GM12865 (cell line): ENCODE measurements at regions not wholly inside any gene's neighbourhood (a gene's known extent, or its start where the extent isn't known, plus 50 kb on each side); places are given as distances from the start of the nearest gene placed in this dataset.

ENCODE experiments used
- DNase-seq: peaks from one replicate; pipeline ENCODE4 v3.0.0; 2010; ENCODE audit warnings: low read depth
- H3K4me3 ChIP-seq: 2 replicates; pipeline ENCODE4 v1.5.1; 2011; ENCODE audit warnings: mild to moderate bottlenecking, low read depth, low read length, control low read depth
- TF ChIP-seq, protein P1 (sequence below): IDR thresholded peaks from 2 replicates; pipeline ENCODE4 v1.5.1; 2011; ENCODE audit warnings: low read length, control low read depth, low read depth, inconsistent platforms; ENCODE audit not compliant: insufficient read depth; ENCODE audit errors: missing control alignments

DNA sequence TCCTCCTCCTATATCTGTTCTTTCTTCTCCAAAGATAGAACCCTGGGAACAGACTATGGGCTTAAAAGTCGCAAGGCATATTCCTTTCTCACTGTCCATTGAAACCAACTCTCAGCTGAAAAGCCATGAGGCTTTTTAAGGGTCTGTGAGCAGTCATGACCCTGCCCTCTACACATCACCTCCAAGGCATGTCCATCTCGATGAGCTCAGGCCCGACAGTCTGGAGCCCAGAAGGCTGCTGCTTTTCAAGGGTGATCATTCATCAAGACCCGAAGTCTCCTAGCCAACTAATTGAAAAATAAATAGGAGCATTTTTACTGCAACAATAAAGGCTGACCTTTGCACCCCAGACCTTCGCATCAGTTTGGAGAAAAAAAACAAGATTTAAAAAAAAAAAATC is 378.8 kb upstream of the NRSN1 start:
- H3K4me3 ChIP-seq, result no peak overlapping the region
- DNase-seq, result no peak
- TF ChIP-seq, protein P1, sequence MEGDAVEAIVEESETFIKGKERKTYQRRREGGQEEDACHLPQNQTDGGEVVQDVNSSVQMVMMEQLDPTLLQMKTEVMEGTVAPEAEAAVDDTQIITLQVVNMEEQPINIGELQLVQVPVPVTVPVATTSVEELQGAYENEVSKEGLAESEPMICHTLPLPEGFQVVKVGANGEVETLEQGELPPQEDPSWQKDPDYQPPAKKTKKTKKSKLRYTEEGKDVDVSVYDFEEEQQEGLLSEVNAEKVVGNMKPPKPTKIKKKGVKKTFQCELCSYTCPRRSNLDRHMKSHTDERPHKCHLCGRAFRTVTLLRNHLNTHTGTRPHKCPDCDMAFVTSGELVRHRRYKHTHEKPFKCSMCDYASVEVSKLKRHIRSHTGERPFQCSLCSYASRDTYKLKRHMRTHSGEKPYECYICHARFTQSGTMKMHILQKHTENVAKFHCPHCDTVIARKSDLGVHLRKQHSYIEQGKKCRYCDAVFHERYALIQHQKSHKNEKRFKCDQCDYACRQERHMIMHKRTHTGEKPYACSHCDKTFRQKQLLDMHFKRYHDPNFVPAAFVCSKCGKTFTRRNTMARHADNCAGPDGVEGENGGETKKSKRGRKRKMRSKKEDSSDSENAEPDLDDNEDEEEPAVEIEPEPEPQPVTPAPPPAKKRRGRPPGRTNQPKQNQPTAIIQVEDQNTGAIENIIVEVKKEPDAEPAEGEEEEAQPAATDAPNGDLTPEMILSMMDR, result no peak

DNA sequence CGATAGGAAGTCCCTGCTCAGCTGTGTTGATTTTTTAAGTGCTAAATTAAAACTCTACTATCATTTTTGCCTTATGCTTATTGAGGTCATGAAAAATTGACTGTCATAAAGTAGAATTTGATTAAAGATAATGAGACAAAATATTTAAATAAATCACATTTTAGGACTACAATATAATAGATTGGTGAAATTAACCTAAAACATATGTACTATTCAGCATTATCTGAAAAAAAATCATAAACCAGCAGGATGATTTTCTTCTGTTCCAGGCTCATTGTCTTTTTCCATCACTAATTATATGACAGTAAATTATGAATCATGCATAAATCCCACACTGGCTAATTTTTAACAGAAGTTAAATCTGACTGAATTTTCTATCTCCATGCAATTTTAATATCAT is 373.6 kb upstream of the NRSN1 start:
- H3K4me3 ChIP-seq, result no peak overlapping the region
- no peak for DNase-seq
- TF ChIP-seq, protein P1, result no peak

DNA sequence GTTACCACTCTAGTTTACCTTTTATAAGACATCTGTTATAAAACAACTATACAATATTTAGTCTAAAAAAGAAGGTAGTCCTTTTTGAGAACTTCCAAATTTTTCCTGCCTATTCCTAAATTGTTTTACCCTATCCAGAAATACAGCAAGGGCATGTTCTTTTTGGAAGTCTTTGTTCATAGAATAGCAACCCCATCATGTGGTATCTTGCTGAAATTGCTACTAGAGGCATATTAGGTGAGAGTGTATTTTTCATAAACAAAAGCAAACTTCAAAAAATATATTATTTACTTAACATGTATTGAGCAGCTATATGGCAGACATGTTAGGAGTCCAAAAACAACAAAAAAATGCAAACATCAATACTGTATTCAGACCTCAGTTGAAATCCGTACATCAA is 371.8 kb upstream of the NRSN1 start:
- DNase-seq, result no peak
- no peak overlapping the region for H3K4me3 ChIP-seq
- TF ChIP-seq, protein P1, result no peak

DNA sequence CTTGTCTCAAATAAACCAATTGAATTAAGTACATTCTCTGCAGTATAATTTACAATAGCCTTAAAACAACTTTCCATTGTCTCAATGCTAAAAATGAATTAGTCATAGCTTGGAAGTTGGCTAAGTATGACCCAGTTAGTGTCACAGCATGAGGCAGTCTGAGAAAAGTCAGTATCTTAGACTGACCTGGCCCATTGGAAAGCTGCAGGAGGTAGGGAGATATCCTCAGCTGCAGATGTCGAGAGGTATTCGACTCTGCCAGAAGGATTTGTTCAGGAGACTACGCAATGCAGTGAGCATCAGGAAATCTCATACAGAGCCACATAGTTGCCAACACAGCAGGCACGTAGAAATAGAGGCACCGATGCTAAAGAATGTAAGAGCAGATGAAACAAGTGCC is 350.9 kb upstream of the NRSN1 start:
- H3K4me3 ChIP-seq, result no peak overlapping the region
- no peak for DNase-seq

DNA sequence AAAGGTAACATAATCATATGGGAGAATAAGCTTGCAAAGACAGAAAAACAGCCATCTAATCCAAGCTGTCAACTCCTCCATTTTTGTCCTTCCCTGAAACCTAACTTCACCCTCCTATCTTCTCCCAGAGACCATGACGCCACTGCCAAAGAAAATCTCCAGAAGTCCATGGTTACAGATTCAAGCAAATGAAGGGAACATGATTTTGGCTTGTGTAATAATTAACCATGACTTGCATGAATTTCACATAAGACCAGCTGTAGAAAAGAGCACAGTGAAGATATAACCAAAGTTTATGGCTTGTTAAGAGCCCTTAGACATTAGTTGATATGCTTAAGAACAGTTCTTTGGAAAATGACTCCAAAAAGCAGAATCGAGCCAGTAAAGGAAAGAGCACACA is 342.1 kb upstream of the NRSN1 start:
- no peak overlapping the region for H3K4me3 ChIP-seq
- TF ChIP-seq, protein P1, result no peak
- DNase-seq, result no peak

More for the DNA sequence above, 350.9 kb upstream of the NRSN1 start:
- TF ChIP-seq, protein P1, result no peak

DNA sequence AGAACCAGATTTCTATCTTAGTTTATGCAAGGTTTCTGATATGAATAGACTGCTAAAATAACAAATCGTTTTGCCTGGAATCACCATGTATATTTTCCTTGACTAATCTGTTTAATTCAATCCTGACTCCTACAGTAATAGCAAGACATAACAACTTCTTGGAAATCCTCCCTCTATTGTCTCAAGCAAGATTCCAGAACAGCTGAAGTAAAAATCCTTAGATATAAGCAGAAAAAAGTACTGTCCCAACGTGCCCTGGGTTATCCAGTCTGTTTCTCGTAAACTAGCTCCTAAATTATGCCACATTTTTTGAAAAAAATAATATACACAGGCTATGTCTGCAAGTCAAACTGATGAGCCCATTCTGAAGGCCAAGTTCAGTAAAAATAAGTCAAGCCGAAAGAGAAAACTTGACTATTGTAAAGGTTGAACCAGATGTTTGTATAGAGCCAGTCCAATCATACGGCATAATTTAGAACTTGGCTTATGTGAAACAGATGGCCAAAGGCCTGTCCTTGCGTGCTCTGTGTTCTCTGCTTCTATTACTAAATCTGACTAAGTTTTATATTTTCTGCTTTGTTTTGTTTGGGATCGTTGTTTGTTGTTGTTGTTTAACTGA is 341.6 kb upstream of the NRSN1 start:
- no peak overlapping the region for H3K4me3 ChIP-seq
- TF ChIP-seq, protein P1, result no peak
- no peak for DNase-seq

DNA sequence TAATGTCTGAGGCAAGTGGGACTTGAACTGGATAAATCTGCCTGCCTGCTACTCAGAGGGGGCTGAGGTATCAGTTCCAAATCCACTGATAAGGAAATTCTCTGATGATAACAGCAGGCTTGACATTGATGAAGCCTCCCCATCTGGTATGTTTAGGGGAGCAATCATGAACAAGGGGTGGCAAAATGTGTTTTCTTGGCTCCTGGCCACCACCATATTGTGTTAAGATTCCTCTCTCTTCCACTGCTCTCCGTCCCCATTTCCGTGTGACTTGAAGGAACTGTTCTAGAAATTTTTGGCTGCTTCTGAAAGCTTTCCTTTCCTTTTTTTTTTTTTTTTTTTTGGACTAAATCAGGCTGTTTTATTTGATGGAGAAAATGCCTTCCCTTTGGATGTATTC is 335.3 kb upstream of the NRSN1 start:
- TF ChIP-seq, protein P1, result no peak
- no peak overlapping the region for H3K4me3 ChIP-seq
- DNase-seq, result no peak
